GM21367 (cell line): ENCODE measurements at regions not wholly inside any gene's neighbourhood (a gene's known extent, or its start where the extent isn't known, plus 50 kb on each side); places are given as distances from the start of the nearest gene placed in this dataset.

Experiments used
- ATAC-seq: cut with Tn5 transposase; IDR thresholded peaks from one replicate; pipeline ENCODE4 v1.9.1; 2021; ENCODE audit not compliant: unreplicated experiment

- no peak for ATAC-seq
Measured at GRCh38 chr6:43970068-43970912, 157.0 kb downstream of the MRPL14 start.

GRCh38 chr6:43969158-43969981, 157.9 kb downstream of the MRPL14 start:
- no peak for ATAC-seq

- no peak for ATAC-seq
Measured at GRCh38 chr6:43968110-43968965, 158.9 kb downstream of the MRPL14 start.

GRCh38 chr6:43967719-43968091, 159.5 kb downstream of the MRPL14 start:
- no peak for ATAC-seq

GRCh38 chr6:43966853-43967718, 160.2 kb downstream of the MRPL14 start:
- ATAC-seq, result no peak

- ATAC-seq, result no peak
Measured at GRCh38 chr6:43966374-43966658, 160.9 kb downstream of the MRPL14 start.

- no peak for ATAC-seq
Measured at GRCh38 chr6:43965628-43966373, 161.5 kb downstream of the MRPL14 start.

GRCh38 chr6:43964659-43965570, 162.3 kb downstream of the MRPL14 start:
- no peak for ATAC-seq

- no peak for ATAC-seq
Measured at GRCh38 chr6:43963877-43964658, 163.2 kb downstream of the MRPL14 start.

- ATAC-seq, result no peak
Measured at GRCh38 chr6:43963203-43963602, 164.0 kb downstream of the MRPL14 start.

- no peak for ATAC-seq
Measured at GRCh38 chr6:43962458-43962857, 164.8 kb downstream of the MRPL14 start.

- ATAC-seq, result no peak
Measured at GRCh38 chr6:43957273-43957672, 170.0 kb downstream of the MRPL14 start.

- ATAC-seq, result no peak
Measured at GRCh38 chr6:43956478-43956877, 170.8 kb downstream of the MRPL14 start.

- no peak for ATAC-seq
Measured at GRCh38 chr6:43954311-43955131, 172.7 kb downstream of the MRPL14 start.

GRCh38 chr6:43953794-43954310, 173.4 kb downstream of the MRPL14 start:
- ATAC-seq, result no peak

GRCh38 chr6:43953256-43953655, 174.0 kb downstream of the MRPL14 start:
- ATAC-seq, result no peak

GRCh38 chr6:43952746-43953145, 174.5 kb downstream of the MRPL14 start:
- no peak for ATAC-seq
